ENCODE measurements at regions not wholly inside any gene's neighbourhood (a gene's known extent, or its start where the extent isn't known, plus 50 kb on each side); places are given as distances from the start of the nearest gene placed in this dataset.
"Not testable (repeated sequence)": the region's sequence is repeated elsewhere in the genome, so short reads cannot be mapped to it uniquely, and the experiment has no call there.

DNA sequence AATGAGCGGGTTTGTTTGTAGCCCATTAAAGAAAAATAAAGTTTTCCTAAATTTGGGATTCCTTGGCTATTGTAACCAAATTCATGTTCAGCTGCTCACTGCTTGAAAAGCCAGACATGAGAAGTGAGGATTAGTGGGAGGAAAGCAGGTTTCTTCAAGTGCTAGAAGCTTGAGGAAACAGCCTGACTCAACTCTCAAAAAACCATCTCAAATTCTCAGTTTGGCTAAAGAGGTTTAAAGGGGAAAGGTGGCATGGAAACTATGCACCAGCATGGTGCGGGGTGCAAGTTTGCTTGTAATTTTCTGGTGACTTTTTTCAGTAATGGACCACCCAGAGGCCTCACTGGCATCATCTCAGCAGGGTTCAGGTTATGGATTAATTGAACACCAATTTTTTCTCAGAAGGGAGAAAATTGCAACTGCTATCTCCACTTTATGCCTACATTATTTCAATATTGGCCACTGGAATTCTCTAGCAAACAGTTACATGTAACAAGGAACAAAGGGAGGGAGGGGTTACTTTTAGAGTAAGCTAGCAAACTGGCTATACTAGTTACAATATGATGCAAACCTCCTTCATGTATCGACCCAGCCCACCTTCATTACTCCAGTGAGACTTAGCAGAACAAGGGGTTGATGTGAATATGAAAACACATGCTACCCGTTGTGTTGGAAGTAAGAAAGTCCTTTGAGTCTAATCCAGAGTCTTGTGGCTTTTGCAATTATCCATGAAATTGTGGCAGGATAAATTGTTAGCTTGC, 85.0 kb upstream of the IFNGR1 start:
- DNase-seq: no peak

DNA sequence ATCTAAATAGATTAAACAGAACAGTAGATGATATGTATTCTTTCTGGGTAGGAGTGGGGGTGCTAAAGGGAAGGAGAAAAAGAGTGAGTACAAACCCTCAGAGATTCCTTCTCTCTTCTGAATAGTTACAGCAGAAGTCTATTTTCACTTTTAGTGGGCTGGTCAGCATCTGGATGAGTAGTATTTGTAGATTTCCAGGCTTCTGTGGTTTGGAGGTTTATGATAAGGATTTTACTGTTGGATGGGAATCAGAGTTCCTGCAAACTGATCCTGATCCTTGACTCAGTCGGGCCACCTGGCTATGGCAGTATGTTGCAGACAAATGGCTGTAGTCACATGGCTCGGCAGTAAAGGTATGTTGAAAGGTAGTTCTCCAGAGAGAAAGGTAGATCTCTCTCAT, 84.3 kb upstream of the IFNGR1 start:
- no peak for DNase-seq

GRCh38 chr6:137299681-137300080, 80.5 kb upstream of the IFNGR1 start:
- no peak for DNase-seq

DNA sequence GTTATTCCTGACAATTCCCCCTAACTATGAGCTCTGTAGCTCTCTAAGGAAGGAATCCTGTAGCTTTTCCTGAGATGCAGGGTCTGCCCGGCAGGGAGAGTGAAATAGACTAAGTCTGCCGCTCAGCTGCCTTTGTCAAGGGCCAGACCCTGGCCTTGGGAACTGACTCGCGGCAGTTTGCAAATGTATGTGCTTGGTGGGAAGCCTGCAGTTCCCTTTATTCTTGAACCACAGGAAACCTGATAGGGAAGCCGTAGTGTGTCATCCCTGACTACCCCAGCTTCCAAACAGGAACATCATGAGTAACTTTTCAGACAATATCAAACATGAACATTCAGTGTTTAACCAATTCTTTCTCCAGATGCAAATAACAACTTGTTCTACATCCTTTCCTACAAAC, 78.7 kb upstream of the IFNGR1 start:
- no peak for DNase-seq

- DNase-seq: not testable (repeated sequence)
Measured at GRCh38 chr6:137292326-137292725, 73.1 kb upstream of the IFNGR1 start.

DNA sequence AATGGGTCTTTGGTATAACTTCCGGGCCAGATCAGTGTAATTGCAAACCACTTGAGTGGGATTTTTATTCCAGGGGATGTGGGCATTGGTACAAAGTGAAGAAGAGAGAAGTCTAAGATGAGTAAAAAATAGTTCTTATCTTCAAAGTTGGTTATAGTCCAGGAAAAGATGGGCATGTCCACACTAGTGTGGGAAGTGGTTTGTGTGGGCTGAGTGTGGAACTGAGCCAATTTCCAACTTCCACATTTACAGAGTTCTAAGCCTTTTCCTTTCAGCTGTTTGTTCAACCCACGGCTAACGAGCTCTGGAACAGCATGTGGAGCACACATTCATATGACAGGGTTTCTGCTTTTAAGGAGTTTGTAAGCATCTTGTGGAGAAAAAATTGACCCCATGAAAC, 72.3 kb upstream of the IFNGR1 start:
- DNase-seq: no peak

- no peak for DNase-seq
Measured at GRCh38 chr6:137290601-137291261, 71.5 kb upstream of the IFNGR1 start.

DNA sequence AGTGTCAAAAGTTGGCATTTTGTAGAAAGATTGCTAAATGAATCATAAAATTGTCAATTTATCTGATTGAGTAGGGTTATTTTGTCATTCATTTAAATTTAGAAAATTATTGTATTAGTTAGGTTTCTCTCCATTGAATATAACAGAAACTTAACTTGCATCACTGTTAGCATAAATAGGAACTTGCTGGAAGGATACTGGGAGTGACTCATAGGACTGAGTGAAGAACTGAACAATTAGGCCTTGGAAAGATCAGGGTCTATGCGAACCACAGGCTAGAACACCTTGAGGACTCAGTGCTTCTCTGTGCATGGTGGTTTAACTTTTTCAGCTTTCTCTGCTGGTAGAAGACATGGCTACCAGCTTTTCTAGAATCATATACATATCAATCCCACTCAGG, 67.7 kb upstream of the IFNGR1 start:
- no peak for DNase-seq

DNA sequence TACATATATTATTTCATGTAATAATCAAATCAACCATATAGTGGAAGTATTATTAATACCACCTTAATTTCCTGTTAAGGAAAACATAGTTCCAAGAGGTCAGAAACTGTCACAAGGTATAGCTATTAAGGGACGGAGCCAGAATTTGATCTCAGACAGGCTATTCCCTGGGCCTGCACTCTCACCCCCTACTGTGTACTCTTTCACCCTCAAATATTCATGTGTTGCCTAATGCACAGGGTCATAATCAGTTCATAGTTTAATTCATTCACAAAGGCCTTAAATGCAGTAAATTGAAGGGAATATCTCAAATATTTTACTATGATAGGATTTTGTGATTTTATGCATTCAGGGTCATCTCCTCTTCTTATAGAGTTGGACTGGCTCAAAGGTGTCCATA, 67.2 kb upstream of the IFNGR1 start:
- DNase-seq: no peak

GRCh38 chr6:137284811-137285110, 65.6 kb upstream of the IFNGR1 start:
- no peak for DNase-seq

GRCh38 chr6:137283940-137284810, 65.0 kb upstream of the IFNGR1 start:
- DNase-seq: no peak

- DNase-seq: no peak
Measured at GRCh38 chr6:137283080-137283479, 63.9 kb upstream of the IFNGR1 start.

DNA sequence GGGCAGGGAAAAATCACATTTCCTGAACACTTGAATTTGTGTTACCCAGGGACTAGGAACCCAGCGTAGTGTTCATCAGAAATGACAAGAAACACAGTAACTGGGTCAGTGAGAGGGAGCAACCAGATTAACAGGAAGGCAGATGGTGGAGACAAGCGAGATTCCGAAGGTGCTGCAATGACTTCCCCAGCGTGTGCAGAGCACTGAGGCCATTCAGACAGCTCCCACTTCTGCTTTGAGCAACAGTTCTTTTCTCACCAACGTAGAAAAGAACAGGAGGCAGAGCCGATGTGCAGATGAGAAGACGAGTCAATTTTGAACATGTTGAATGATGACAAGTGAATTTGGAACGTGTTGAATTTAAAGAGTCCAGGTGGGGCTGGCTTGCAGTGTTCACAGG, 63.1 kb upstream of the IFNGR1 start:
- DNase-seq: no peak

- not testable (repeated sequence) for DNase-seq
Measured at GRCh38 chr6:137279279-137279678, 60.1 kb upstream of the IFNGR1 start.

DNA sequence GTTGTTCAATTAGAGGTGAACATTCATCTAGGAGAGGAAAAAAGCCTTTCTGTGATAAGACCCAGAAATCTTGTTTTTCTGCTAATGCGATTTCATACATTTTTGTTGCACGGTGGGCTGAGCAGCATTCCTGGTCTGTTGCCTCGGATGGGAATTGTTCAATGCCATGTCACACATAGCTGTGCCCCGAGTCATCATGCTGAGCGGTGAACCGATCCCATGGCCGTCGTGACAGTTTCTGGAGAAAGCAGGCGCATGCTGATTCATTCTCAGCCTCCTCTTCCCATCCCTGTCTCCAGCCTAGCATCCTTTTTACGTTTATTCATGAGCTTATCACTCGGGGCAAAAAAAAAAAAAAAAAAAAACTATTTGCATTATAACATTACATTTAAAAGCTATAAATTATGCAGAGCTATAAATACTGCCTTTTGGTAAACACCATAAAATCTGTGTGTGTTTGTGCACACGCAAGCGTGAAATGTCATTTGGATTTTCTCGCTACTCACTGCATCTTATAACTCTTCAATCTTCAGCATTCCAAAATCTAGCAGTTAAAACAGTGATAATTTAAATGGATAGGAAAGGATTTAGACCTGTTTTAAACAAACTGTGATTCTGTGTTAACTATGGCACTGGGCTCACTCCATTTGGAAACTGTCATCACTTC, 58.9 kb upstream of the IFNGR1 start:
- no peak for DNase-seq

- DNase-seq: no peak
Measured at GRCh38 chr6:137272403-137272802, 53.2 kb upstream of the IFNGR1 start.

DNA sequence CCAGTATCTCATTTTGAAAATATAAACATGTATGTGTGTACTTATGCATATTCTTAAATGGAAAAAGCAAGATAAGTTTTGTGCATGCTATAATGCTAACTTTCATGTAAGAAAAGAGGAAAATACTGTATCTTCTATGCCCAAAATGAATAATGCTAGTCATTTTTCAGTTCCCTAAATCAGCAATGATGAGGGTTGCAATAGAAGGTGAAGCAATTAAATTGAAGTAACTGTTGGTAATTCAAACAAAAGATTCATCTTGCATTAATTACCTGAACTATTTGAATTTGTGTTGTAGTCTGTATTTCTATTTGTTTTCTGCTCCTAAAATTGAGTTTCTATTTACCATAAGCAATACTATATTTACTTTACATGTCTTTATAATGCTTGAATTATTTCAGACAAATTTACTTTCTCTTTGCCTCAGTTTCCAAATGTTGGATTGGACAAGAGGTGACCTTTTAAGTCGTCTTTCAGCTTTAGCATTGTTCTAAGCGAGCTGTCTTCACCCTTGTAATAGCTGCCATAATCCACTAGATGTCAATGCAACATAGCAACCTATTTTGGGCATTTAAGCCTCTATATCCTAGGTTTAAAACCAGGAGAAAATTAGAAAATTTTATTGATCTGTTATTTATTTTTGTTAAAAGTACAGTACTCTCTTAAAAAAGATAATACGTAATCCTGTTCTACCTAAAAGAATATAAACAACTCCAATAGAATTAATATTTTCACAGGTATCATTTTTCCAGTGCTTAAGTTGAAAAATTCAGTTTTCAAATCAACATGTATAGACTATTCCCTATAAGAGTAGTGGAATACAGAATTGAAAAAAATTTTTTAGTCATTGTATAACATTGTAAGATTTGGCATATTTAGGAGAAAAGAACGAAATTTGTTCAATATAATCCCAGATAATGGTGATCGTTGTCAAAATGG, 52.3 kb upstream of the IFNGR1 start:
- DNase-seq: peak; percentile 66

DNA sequence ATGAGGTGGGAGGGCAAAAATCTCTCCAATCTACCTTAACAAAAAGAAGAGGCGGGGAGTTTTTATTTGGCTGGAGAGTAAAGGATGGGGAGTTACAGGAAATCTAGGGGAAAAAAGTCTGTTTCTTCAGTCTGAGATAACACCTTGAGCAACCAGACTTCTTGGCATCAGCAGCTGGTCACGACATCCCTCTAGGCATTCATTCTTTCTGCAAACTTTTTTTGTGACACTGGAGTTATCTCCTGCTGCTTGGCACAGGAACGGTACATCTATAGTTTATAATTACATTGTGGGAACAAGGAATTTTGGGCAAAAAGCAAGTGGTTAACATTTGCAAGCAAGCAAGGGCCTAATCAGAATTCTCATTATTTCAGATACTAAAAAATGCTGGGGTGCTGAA, 50.6 kb upstream of the IFNGR1 start:
- DNase-seq: no peak

- no peak for DNase-seq
Measured at GRCh38 chr6:137269347-137269746, 50.2 kb upstream of the IFNGR1 start.

Data from NCI-H774 (cell line).